SK-N-SH (cell line): ENCODE measurements at regions not wholly inside any gene's neighbourhood (a gene's known extent, or its start where the extent isn't known, plus 50 kb on each side); places are given as distances from the start of the nearest gene placed in this dataset.

ENCODE experiments used
- CTCF ChIA-PET: fragments of 300-600, 350-600 bp; formaldehyde crosslinking; extraction: SDS; loops from one replicate; lab custom pipeline; 2021; lab: Yijun Ruan, JAX
- POLR2A ChIA-PET: fragments of 350-600 bp; sonication (Branson Sonifier 250); formaldehyde crosslinking; extraction: SDS; loops from one replicate; lab custom pipeline; 2020; ENCODE audit warnings: antibody characterized with exemption, inconsistent platforms; lab: Yijun Ruan, JAX
- DNase-seq: peaks from one replicate; pipeline ENCODE4 v3.0.0; 2012
- H2AFZ ChIP-seq: fragments of 200-600 bp; sonication (generic); 2 replicates; pipeline ENCODE4 v1.8.1; 2016; ENCODE audit warnings: antibody characterized with exemption, mild to moderate bottlenecking, low read depth
- H3F3A ChIP-seq: fragments of 200-600 bp; sonication (generic); replicated peaks from 2 replicates; pipeline ENCODE3; 2016; ENCODE audit warnings: antibody characterized with exemption, mild to moderate bottlenecking; ENCODE audit not compliant: insufficient read depth
- H3K27ac ChIP-seq, 2 experiments: fragments of 200-500 bp in 1 of 2; fragments of 200-600 bp in 1 of 2; sonication (Bioruptor generic) in 1 of 2; sonication (generic), shearing (Covaris generic) in 1 of 2; 2 replicates each; pipeline versions ENCODE4 v1.5.1 to v1.6.1; 2014 to 2016; ENCODE audit warnings: low read depth in 2 of 2, inconsistent platforms in 1 of 2, low read length in 1 of 2, mild to moderate bottlenecking in 1 of 2, mixed read lengths in 1 of 2
- H3K27me3 ChIP-seq: fragments of 200-600 bp; sonication (generic), shearing (Covaris generic); 2 replicates; pipeline ENCODE4 v1.6.1; 2016; ENCODE audit warnings: mixed run types; ENCODE audit not compliant: insufficient read depth
- H3K36me3 ChIP-seq, 2 experiments: fragments of 200-500 bp in 1 of 2; fragments of 200-600 bp in 1 of 2; sonication (Bioruptor generic) in 1 of 2; sonication (generic) in 1 of 2; replicated peaks in 1 of 2; 2 replicates each; pipeline versions ENCODE3 to v1.5.1; 2014 to 2016; ENCODE audit warnings: low read length in 1 of 2, mild to moderate bottlenecking in 1 of 2; ENCODE audit not compliant: insufficient read depth in 2 of 2, control insufficient read depth in 1 of 2
- H3K4me1 ChIP-seq, 2 experiments: fragments of 200-500 bp in 1 of 2; fragments of 200-600 bp in 1 of 2; sonication (Bioruptor generic) in 1 of 2; sonication (generic), shearing (Covaris generic) in 1 of 2; 2 replicates each; pipeline versions ENCODE4 v1.5.1 to v1.6.1; 2014 to 2016; ENCODE audit warnings: low read depth in 1 of 2, low read length in 1 of 2, mixed run types in 1 of 2; ENCODE audit not compliant: insufficient read depth in 2 of 2, control insufficient read depth in 1 of 2
- H3K4me2 ChIP-seq: fragments of 200-600 bp; sonication (generic), shearing (Covaris generic); 2 replicates; pipeline ENCODE4 v1.6.1; 2017; ENCODE audit warnings: mixed run types
- H3K4me3 ChIP-seq, 2 experiments: fragments of 200-500 bp in 1 of 2; fragments of 200-600 bp in 1 of 2; sonication (Bioruptor generic) in 1 of 2; sonication (generic), shearing (Covaris generic) in 1 of 2; 2 replicates each; pipeline versions ENCODE4 v1.5.1 to v1.8.1; 2014 to 2016; ENCODE audit warnings: low read depth in 2 of 2, inconsistent platforms in 1 of 2, low read length in 1 of 2, mild to moderate bottlenecking in 1 of 2, mixed read lengths in 1 of 2, moderate library complexity in 1 of 2
- H3K79me2 ChIP-seq: fragments of 200-600 bp; sonication (generic); 2 replicates; pipeline ENCODE4 v1.8.1; 2017; ENCODE audit warnings: mild to moderate bottlenecking; ENCODE audit not compliant: insufficient read depth
- H3K9ac ChIP-seq: fragments of 200-600 bp; sonication (generic); 2 replicates; pipeline ENCODE4 v1.6.1; 2017; ENCODE audit warnings: mixed run types
- H3K9me2 ChIP-seq: fragments of 200-600 bp; sonication (generic); 2 replicates; pipeline ENCODE4 v1.6.1; 2017; ENCODE audit warnings: mixed run types
- H3K9me3 ChIP-seq: fragments of 200-600 bp; sonication (generic); 2 replicates; pipeline ENCODE4 v1.6.1; 2017; ENCODE audit warnings: mixed run types, mild to moderate bottlenecking, moderate library complexity
- H4K20me1 ChIP-seq: fragments of 200-600 bp; sonication (generic); 2 replicates; pipeline ENCODE4 v1.6.1; 2017; ENCODE audit warnings: mild to moderate bottlenecking, mixed run types; ENCODE audit not compliant: insufficient read depth
- CHD2 ChIP-seq: fragments of 150-350 bp; IDR thresholded peaks from 2 replicates; pipeline ENCODE4 v1.6.1; 2018; ENCODE audit warnings: low read length; ENCODE audit not compliant: partially characterized antibody
- EZH2phosphoT487 ChIP-seq: fragments of 200-600 bp; sonication (generic); IDR thresholded peaks from 2 replicates; pipeline ENCODE4 v1.6.1; 2017; ENCODE audit warnings: low read depth, mixed run types, mild to moderate bottlenecking, antibody characterized with exemption, moderate library complexity, borderline replicate concordance
- FOSL2 ChIP-seq: IDR thresholded peaks from 2 replicates; pipeline ENCODE4 v1.4.0; 2012; ENCODE audit warnings: low read depth, mild to moderate bottlenecking, moderate library complexity, borderline replicate concordance
- GABPA ChIP-seq: IDR thresholded peaks from 2 replicates; pipeline ENCODE4 v1.4.0; 2012; ENCODE audit warnings: low read depth, mild to moderate bottlenecking
- JUND ChIP-seq: IDR thresholded peaks from 2 replicates; pipeline ENCODE4 v1.4.0; 2012
- MEF2A ChIP-seq: IDR thresholded peaks from 2 replicates; pipeline ENCODE4 v1.4.0; 2012; ENCODE audit warnings: low read depth, borderline replicate concordance
- NRF1 ChIP-seq: IDR thresholded peaks from 2 replicates; pipeline ENCODE4 v1.6.1; 2012; ENCODE audit warnings: low read depth, mild to moderate bottlenecking, low read length
- PBX3 ChIP-seq: IDR thresholded peaks from 2 replicates; pipeline ENCODE4; 2012
- RAD21 ChIP-seq: IDR thresholded peaks from 2 replicates; pipeline ENCODE4 v1.6.1; 2012; ENCODE audit warnings: mild to moderate bottlenecking, low read length
- RFX5 ChIP-seq: IDR thresholded peaks from 2 replicates; pipeline ENCODE4 v1.6.1; 2012; ENCODE audit warnings: mild to moderate bottlenecking, improper control_type of control experiment, low read length
- RXRA ChIP-seq: IDR thresholded peaks from 2 replicates; pipeline ENCODE4 v1.4.0; 2012; ENCODE audit warnings: low read depth, mild to moderate bottlenecking, borderline replicate concordance
- SIN3A ChIP-seq: IDR thresholded peaks from 2 replicates; pipeline ENCODE4 v1.6.1; 2012; ENCODE audit warnings: low read depth, mild to moderate bottlenecking, low read length, moderate library complexity, borderline replicate concordance
- SMC3 ChIP-seq: IDR thresholded peaks from 2 replicates; pipeline ENCODE4 v1.6.1; 2012; ENCODE audit warnings: low read depth, low read length, improper control_type of control experiment
- TCF12 ChIP-seq: IDR thresholded peaks from 2 replicates; pipeline ENCODE4 v1.4.0; 2012
- USF2 ChIP-seq: fragments of 150-350 bp; IDR thresholded peaks from 2 replicates; pipeline ENCODE4 v1.6.1; 2017; ENCODE audit warnings: antibody characterized with exemption, low read length, low read depth, borderline replicate concordance
- WGBS: methylation state at CpG from one replicate; pipeline ENCODE4 v1.1.6; 2017; ENCODE audit warnings: low lambda C conversion rate; 5-methylcytosine and 5-hydroxymethylcytosine counted together
- TF ChIP-seq, protein P1 (sequence below): fragments of 150-350 bp; IDR thresholded peaks from 2 replicates; pipeline ENCODE4 v1.6.1; 2016; ENCODE audit warnings: mild to moderate bottlenecking, low read depth, low read length

DNA sequence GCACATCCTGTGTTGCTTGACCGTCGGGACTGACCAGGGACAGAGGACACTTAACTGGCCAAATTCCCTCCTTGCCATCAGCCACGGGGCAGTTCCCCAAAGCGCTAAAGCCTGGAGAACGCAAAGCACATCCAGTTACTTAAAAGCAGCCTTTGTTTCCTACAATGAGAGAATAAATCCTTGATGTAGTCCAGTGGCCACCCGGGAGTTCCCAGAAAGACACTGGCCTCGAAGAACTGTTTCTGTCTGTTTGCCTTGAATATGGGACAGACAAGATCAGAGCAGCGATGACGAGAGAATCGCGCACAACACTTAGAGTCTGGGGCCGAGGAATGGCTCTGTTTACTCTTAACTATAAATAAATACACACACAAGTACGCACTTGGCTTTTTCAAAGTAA lies 102.2 kb downstream of the TNFAIP2 start:
- Histone ChIP-seq H3K4me2 (no peak overlapping the region), H4K20me1 (no peaks in the 10 kb centered on the region), H3K9me3 (no peaks in the 10 kb centered on the region), H3K27ac (no peak overlapping the region), H3K36me3 (no peaks in the 10 kb centered on the region), H3K4me3 (no peak overlapping the region), H3F3A (no peaks in the 10 kb centered on the region), H2AFZ (no peak overlapping the region), H3K79me2 (no peaks in the 10 kb centered on the region), H3K4me1 (no peaks in the 10 kb centered on the region), H3K9me2 (no peaks in the 10 kb centered on the region), H3K9ac (no peak overlapping the region), H3K27me3 (no peaks in the 10 kb centered on the region)
- 78% methylated on average over 13 of the region's 13 CpGs for WGBS
- ChIA-PET CTCF (interaction anchor here (1.6 to 2.2 kb wide), 2 partner anchors 11 to 121 kb away, joined by 5 to 6 read pairs; no protein-coding TSS in a partner anchor), POLR2A (no interaction called here)
- TF ChIP-seq PBX3, result no peak
- no peak for TF ChIP-seq GABPA
- no peak for TF ChIP-seq NRF1
- TF ChIP-seq TCF12, result no peak
- no peak for TF ChIP-seq CHD2
- no peak for TF ChIP-seq RAD21
- no peak for TF ChIP-seq SIN3A
- no peak for TF ChIP-seq USF2
- no peak for DNase-seq

- Histone ChIP-seq H3K36me3 (no peaks in the 10 kb centered on the region), H3K9ac (no peak overlapping the region), H3K4me1 (no peaks in the 10 kb centered on the region; a peak in 1 of 4 replicates), H3K27me3 (no peaks in the 10 kb centered on the region), H2AFZ (no peak overlapping the region), H3K9me3 (no peaks in the 10 kb centered on the region), H3K27ac (no peak overlapping the region), H3F3A (no peaks in the 10 kb centered on the region), H4K20me1 (no peaks in the 10 kb centered on the region), H3K9me2 (no peaks in the 10 kb centered on the region), H3K79me2 (no peaks in the 10 kb centered on the region), H3K4me2 (no peak overlapping the region), H3K4me3 (no peak overlapping the region)
- CTCF ChIA-PET, result interaction anchor here (1.0 kb wide), 1 partner anchor 123 kb away, joined by 4 read pairs; no protein-coding TSS in a partner anchor
- no peak for DNase-seq
- POLR2A ChIA-PET, result no interaction called here
- 79% methylated on average over 18 of the region's 21 CpGs for WGBS
- TF ChIP-seq, protein P1, sequence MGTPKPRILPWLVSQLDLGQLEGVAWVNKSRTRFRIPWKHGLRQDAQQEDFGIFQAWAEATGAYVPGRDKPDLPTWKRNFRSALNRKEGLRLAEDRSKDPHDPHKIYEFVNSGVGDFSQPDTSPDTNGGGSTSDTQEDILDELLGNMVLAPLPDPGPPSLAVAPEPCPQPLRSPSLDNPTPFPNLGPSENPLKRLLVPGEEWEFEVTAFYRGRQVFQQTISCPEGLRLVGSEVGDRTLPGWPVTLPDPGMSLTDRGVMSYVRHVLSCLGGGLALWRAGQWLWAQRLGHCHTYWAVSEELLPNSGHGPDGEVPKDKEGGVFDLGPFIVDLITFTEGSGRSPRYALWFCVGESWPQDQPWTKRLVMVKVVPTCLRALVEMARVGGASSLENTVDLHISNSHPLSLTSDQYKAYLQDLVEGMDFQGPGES, result no peak
- TF ChIP-seq RFX5 (no peak), RXRA (no peak), JUND (no peak), SMC3 (no peak), FOSL2 (no peak), EZH2phosphoT487 (no peak), MEF2A (no peak), NRF1 (no peak)
These were observed 104.0 kb downstream of the TNFAIP2 start for GRCh38 chr14:103227094-103227768.
